H1 (cell line): ENCODE measurements at regions not wholly inside any gene's neighbourhood (a gene's known extent, or its start where the extent isn't known, plus 50 kb on each side); places are given as distances from the start of the nearest gene placed in this dataset.

ENCODE experiments used
- CTCF ChIA-PET: fragments of 300-600 bp; sonication (Branson Sonifier 250); formaldehyde crosslinking; loops from one replicate; lab custom pipeline; 2021; ENCODE audit not compliant: partially characterized antibody; lab: Charles Lee
- POLR2A ChIA-PET: fragments of 300-600 bp; sonication (Branson Sonifier 250); formaldehyde crosslinking; loops from one replicate; lab custom pipeline; 2021; ENCODE audit warnings: inconsistent platforms; ENCODE audit not compliant: partially characterized antibody; lab: Charles Lee
- DNase-seq, 2 experiments: peaks; one replicate each; pipeline versions ENCODE4 v3.0.0 to v3.0.0-alpha.2; 2010 to 2022; ENCODE audit warnings: low spot score in 2 of 2, low read depth in 1 of 2, mixed read lengths in 1 of 2
- FAIRE-seq: peaks from 2 replicates; lab custom pipeline; 2011; peaks lifted over from hg19 to GRCh38; lab: Jason Lieb, UNC
- H2AFZ ChIP-seq: 2 replicates; pipeline ENCODE4 v1.8.1; 2012; ENCODE audit warnings: low read length, inconsistent platforms
- H2AK5ac ChIP-seq: 2 replicates; pipeline ENCODE4 v1.6.1; 2013; ENCODE audit warnings: low read depth, low read length
- H2BK120ac ChIP-seq: replicated peaks from 2 replicates; pipeline ENCODE3; 2013; ENCODE audit warnings: low read depth, low read length, inconsistent platforms
- H2BK12ac ChIP-seq: 2 replicates; pipeline ENCODE4 v1.6.1; 2013; ENCODE audit warnings: low read depth, low read length
- H2BK15ac ChIP-seq: 2 replicates; pipeline ENCODE4 v1.6.1; 2013; ENCODE audit warnings: low read length
- H2BK20ac ChIP-seq: 2 replicates; pipeline ENCODE4 v1.6.1; 2013; ENCODE audit warnings: low read length
- H2BK5ac ChIP-seq: 2 replicates; pipeline ENCODE4 v1.6.1; 2013; ENCODE audit warnings: low read depth, low read length
- H3K14ac ChIP-seq: 2 replicates; pipeline ENCODE4 v1.6.1; 2013; ENCODE audit warnings: inconsistent platforms; ENCODE audit not compliant: insufficient read length
- H3K18ac ChIP-seq: 2 replicates; pipeline ENCODE4 v1.6.1; 2013; ENCODE audit warnings: low read length; ENCODE audit errors: extremely low read depth
- H3K23ac ChIP-seq: 2 replicates; pipeline ENCODE4 v1.6.1; 2013; ENCODE audit warnings: inconsistent platforms; ENCODE audit not compliant: insufficient read length
- H3K23me2 ChIP-seq: 2 replicates; pipeline ENCODE4 v1.6.1; 2013; ENCODE audit warnings: low read depth, low read length
- H3K27ac ChIP-seq: 2 replicates; pipeline ENCODE4 v1.6.1; 2011; ENCODE audit warnings: low read depth, low read length, inconsistent platforms
- H3K27me3 ChIP-seq, 4 experiments: replicated peaks in 1 of 4; 1 replicate in 1 of 4; 2 replicates in 3 of 4; pipeline versions ENCODE4 v1.6.1 to v1.8.1; 2011 to 2013; ENCODE audit warnings: low read length in 3 of 4, mild to moderate bottlenecking in 3 of 4, inconsistent platforms in 2 of 4, mixed read lengths in 2 of 4, moderate library complexity in 1 of 4; ENCODE audit not compliant: control insufficient read depth in 3 of 4, insufficient read depth in 3 of 4; ENCODE audit errors: extremely low read depth in 1 of 4
- H3K36me3 ChIP-seq, 4 experiments: 2 replicates each; pipeline versions ENCODE4 v1.6.1 to v1.8.1; 2011 to 2013; ENCODE audit warnings: mild to moderate bottlenecking in 4 of 4, low read length in 3 of 4, moderate library complexity in 2 of 4, control low read depth in 1 of 4, inconsistent platforms in 1 of 4; ENCODE audit not compliant: insufficient read depth in 4 of 4, control insufficient read depth in 2 of 4
- H3K4ac ChIP-seq: replicated peaks from 2 replicates; pipeline ENCODE3; 2013; ENCODE audit warnings: low read length, low read depth, mixed read lengths, inconsistent platforms; ENCODE audit not compliant: insufficient read length
- H3K4me1 ChIP-seq, 4 experiments: replicated peaks in 1 of 4; 1 replicate in 1 of 4; 2 replicates in 3 of 4; pipeline versions ENCODE4 v1.6.1 to v1.8.1; 2011 to 2013; ENCODE audit warnings: low read length in 3 of 4, inconsistent platforms in 2 of 4, mixed read lengths in 1 of 4; ENCODE audit not compliant: insufficient read depth in 4 of 4, control insufficient read depth in 3 of 4
- H3K4me2 ChIP-seq, 2 experiments: 2 replicates each; pipeline versions ENCODE4 v1.6.1 to v1.8.1; 2011 to 2013; ENCODE audit warnings: low read depth in 2 of 2, low read length in 2 of 2, control low read depth in 1 of 2, inconsistent platforms in 1 of 2, mild to moderate bottlenecking in 1 of 2; ENCODE audit not compliant: insufficient read depth in 1 of 2
- H3K4me3 ChIP-seq, 4 experiments: fragments of 200-600, 300-600 bp in 1 of 4; sonication (generic), shearing (Covaris generic), sonication (Bioruptor Twin) in 1 of 4; 2 replicates each; pipeline versions ENCODE4 v1.5.1 to v1.8.1; 2011 to 2016; ENCODE audit warnings: low read length in 4 of 4, low read depth in 3 of 4, control low read depth in 2 of 4, inconsistent platforms in 2 of 4, mild to moderate bottlenecking in 2 of 4, mixed read lengths in 1 of 4, moderate library complexity in 1 of 4; ENCODE audit not compliant: insufficient read depth in 2 of 4; ENCODE audit errors: extremely low read depth in 1 of 4
- H3K56ac ChIP-seq: replicated peaks from 2 replicates; pipeline ENCODE3; 2013; ENCODE audit warnings: low read depth, mild to moderate bottlenecking, mixed read lengths, low read length, inconsistent platforms; ENCODE audit not compliant: insufficient read length
- H3K79me1 ChIP-seq: 2 replicates; pipeline ENCODE4 v1.6.1; 2013; ENCODE audit warnings: low read depth, low read length, control low read depth
- H3K79me2 ChIP-seq, 2 experiments: 2 replicates each; pipeline versions ENCODE4 v1.6.1 to v1.8.1; 2012 to 2013; ENCODE audit warnings: low read length in 2 of 2, mild to moderate bottlenecking in 2 of 2, inconsistent platforms in 1 of 2; ENCODE audit not compliant: insufficient read depth in 2 of 2, control insufficient read depth in 1 of 2
- H3K9ac ChIP-seq, 4 experiments: replicated peaks in 1 of 4; 1 replicate in 1 of 4; 2 replicates in 3 of 4; pipeline versions ENCODE4 v1.6.1 to v1.8.1; 2011 to 2013; ENCODE audit warnings: low read depth in 3 of 4, low read length in 3 of 4, control low read depth in 2 of 4, mild to moderate bottlenecking in 2 of 4, moderate library complexity in 2 of 4, inconsistent platforms in 1 of 4; ENCODE audit errors: extremely low read depth in 1 of 4
- H3K9me3 ChIP-seq, 2 experiments: 2 replicates each; pipeline versions ENCODE4 v1.6.1 to v1.8.1; 2012 to 2013; ENCODE audit warnings: mild to moderate bottlenecking in 2 of 2, moderate library complexity in 2 of 2, control low read depth in 1 of 2, inconsistent platforms in 1 of 2, low read depth in 1 of 2, low read length in 1 of 2, mixed read lengths in 1 of 2; ENCODE audit not compliant: insufficient read depth in 2 of 2
- H4K20me1 ChIP-seq, 2 experiments: replicated peaks in 1 of 2; 2 replicates each; pipeline versions ENCODE3 to v1.8.1; 2011 to 2013; ENCODE audit warnings: inconsistent platforms in 2 of 2, low read length in 2 of 2, mild to moderate bottlenecking in 1 of 2; ENCODE audit not compliant: insufficient read depth in 2 of 2, control insufficient read depth in 1 of 2
- H4K5ac ChIP-seq: 2 replicates; pipeline ENCODE4 v1.6.1; 2013; ENCODE audit warnings: low read length, low read depth, mixed read lengths, inconsistent platforms; ENCODE audit not compliant: insufficient read length
- H4K8ac ChIP-seq: 2 replicates; pipeline ENCODE4 v1.8.0; 2013; ENCODE audit warnings: mild to moderate bottlenecking, moderate library complexity, low read length, inconsistent platforms; ENCODE audit not compliant: insufficient read depth; ENCODE audit errors: extremely low read depth
- H4K91ac ChIP-seq: replicated peaks from 2 replicates; pipeline ENCODE3; 2013; ENCODE audit warnings: low read length, mixed read lengths, inconsistent platforms; ENCODE audit not compliant: insufficient read length
- BRCA1 ChIP-seq: IDR thresholded peaks from 2 replicates; pipeline ENCODE4 v1.6.1; 2012; ENCODE audit warnings: low read depth, low read length, improper control_type of control experiment
- CREB1 ChIP-seq: IDR thresholded peaks from 2 replicates; pipeline ENCODE4 v1.6.1; 2012; ENCODE audit warnings: inconsistent platforms
- EGR1 ChIP-seq: IDR thresholded peaks from 2 replicates; pipeline ENCODE4 v1.6.1; 2011; ENCODE audit warnings: low read depth, low read length, borderline replicate concordance
- GTF2F1 ChIP-seq: IDR thresholded peaks from 2 replicates; pipeline ENCODE4 v1.6.1; 2012; ENCODE audit warnings: low read depth, low read length, improper control_type of control experiment, borderline replicate concordance
- JUN ChIP-seq: IDR thresholded peaks from 2 replicates; pipeline ENCODE4 v1.6.1; 2011; ENCODE audit warnings: low read depth, mild to moderate bottlenecking, improper control_type of control experiment, low read length
- KDM4A ChIP-seq: IDR thresholded peaks from one replicate; pipeline ENCODE4 v1.7.1; 2012; ENCODE audit warnings: low read depth, mild to moderate bottlenecking, moderate library complexity, low read length, inconsistent platforms; ENCODE audit not compliant: severe bottlenecking
- NANOG ChIP-seq: IDR thresholded peaks from 2 replicates; pipeline ENCODE4 v1.6.1; 2011; ENCODE audit warnings: low read length, low read depth, mild to moderate bottlenecking, inconsistent platforms; ENCODE audit not compliant: insufficient read depth, poor library complexity, severe bottlenecking
- SIN3A ChIP-seq, 2 experiments: IDR thresholded peaks in 1 of 2; conservative IDR thresholded peaks in 1 of 2; 2 replicates each; pipeline ENCODE4 v1.6.1; 2011 to 2012; ENCODE audit warnings: low read length in 2 of 2, improper control_type of control experiment in 1 of 2, low read depth in 1 of 2, mild to moderate bottlenecking in 1 of 2
- SP2 ChIP-seq: IDR thresholded peaks from 2 replicates; pipeline ENCODE4 v1.6.1; 2012; ENCODE audit warnings: mild to moderate bottlenecking, low read length, inconsistent platforms
- SUZ12 ChIP-seq: fragments of 200-600 bp; sonication (generic); IDR thresholded peaks from 2 replicates; pipeline ENCODE4 v1.6.1; 2012; ENCODE audit warnings: mild to moderate bottlenecking, inconsistent platforms, low read length, moderate library complexity, mixed read lengths
- TBP ChIP-seq: IDR thresholded peaks from 2 replicates; pipeline ENCODE4 v1.6.1; 2011; ENCODE audit warnings: low read depth, low read length, improper control_type of control experiment
- YY1 ChIP-seq: IDR thresholded peaks from 2 replicates; pipeline ENCODE4 v1.6.1; 2011; ENCODE audit warnings: low read depth, mild to moderate bottlenecking, low read length
- WGBS, 2 experiments: shearing (Covaris generic) in 1 of 2; methylation state at CpG; one replicate each; pipeline versions ENCODE4 v1.1.6 to v1.1.7; 2013 to 2015; ENCODE audit warnings: low lambda C conversion rate in 2 of 2, mixed read lengths in 2 of 2, inconsistent platforms in 1 of 2, low coverage in 1 of 2, missing lambda C conversion rate in 1 of 2; ENCODE audit not compliant: insufficient replicate concordance in 2 of 2, insufficient coverage in 1 of 2, insufficient read length in 1 of 2; ENCODE audit errors: extremely low coverage in 1 of 2, missing lambda C conversion rate in 1 of 2; 5-methylcytosine and 5-hydroxymethylcytosine counted together
- TF ChIP-seq, protein P1 (sequence below), 3 experiments: IDR thresholded peaks; 1 replicate in 2 of 3; 2 replicates in 1 of 3; pipeline versions ENCODE4 v1.5.1 to v1.6.1; 2011; ENCODE audit warnings: low read length in 3 of 3, mild to moderate bottlenecking in 3 of 3, inconsistent platforms in 2 of 3, low read depth in 1 of 3, moderate library complexity in 1 of 3; ENCODE audit not compliant: insufficient read depth in 1 of 3; ENCODE audit errors: control extremely low read depth in 1 of 3

- H4K5ac ChIP-seq, result no peak overlapping the region
- H3K4me1 ChIP-seq, result peaks cover 0 to 3% (median 3%) of the 10 kb centered on the region in 4 experiments; a peak in 3 of 7 replicates
- no peak overlapping the region for H3K23ac ChIP-seq
- no peak overlapping the region for H3K4me3 ChIP-seq
- H2BK120ac ChIP-seq, result no peak overlapping the region
- no peak overlapping the region for H4K91ac ChIP-seq
- no peak overlapping the region for H4K8ac ChIP-seq
- no peak overlapping the region for H2BK12ac ChIP-seq
- FAIRE-seq (no peak), DNase-seq (no peak)
- H3K18ac ChIP-seq, result no peak overlapping the region
- H2BK15ac ChIP-seq, result no peak overlapping the region
- no peaks in the 10 kb centered on the region for H4K20me1 ChIP-seq
- no peak overlapping the region for H2BK5ac ChIP-seq
- WGBS, 2 experiments, result 95% methylated on average over 4 of the region's 4 CpGs; no CpG with 5 or more reads in 1 of the 2 experiments
- ChIA-PET POLR2A (no interaction called here), CTCF (interaction anchor here (0.6 to 2.6 kb wide), 8 partner anchors 9 to 1173 kb away, joined by 3 to 10 read pairs (median 4); no protein-coding TSS in a partner anchor)
- H3K9me3 ChIP-seq, result no peaks in the 10 kb centered on the region
- no peak overlapping the region for H2AK5ac ChIP-seq
- no peak overlapping the region for H3K56ac ChIP-seq
- H3K23me2 ChIP-seq, result no peaks in the 10 kb centered on the region
- H3K14ac ChIP-seq, result no peak overlapping the region
- no peak overlapping the region for H2AFZ ChIP-seq
- no peak overlapping the region for H2BK20ac ChIP-seq
- no peaks in the 10 kb centered on the region for H3K27me3 ChIP-seq
- H3K9ac ChIP-seq, result peak overlapping the region in 1 of 4 experiments; percentile 34; a peak in 1 of 7 replicates
- no peak overlapping the region for H3K4me2 ChIP-seq
- no peaks in the 10 kb centered on the region for H3K79me1 ChIP-seq
- no peak overlapping the region for H3K27ac ChIP-seq
- no peak overlapping the region for H3K4ac ChIP-seq
- no peaks in the 10 kb centered on the region for H3K36me3 ChIP-seq
- no peaks in the 10 kb centered on the region for H3K79me2 ChIP-seq
- TF ChIP-seq SP2 (no peak), TBP (no peak), EGR1 (no peak), KDM4A (no peak), GTF2F1 (no peak), JUN (no peak), YY1 (no peak), SIN3A (conservative IDR thresholded peaks at IDR 0.05 in 1 of 2, IDR thresholded peaks at IDR 0.05 in 1 of 2; ENCODE audit: low read depth in 1 of 2, low read length in 2 of 2) (no peak), CREB1 (no peak), BRCA1 (no peak), SUZ12 (no peak), NANOG (no peak)
- TF ChIP-seq, protein P1, sequence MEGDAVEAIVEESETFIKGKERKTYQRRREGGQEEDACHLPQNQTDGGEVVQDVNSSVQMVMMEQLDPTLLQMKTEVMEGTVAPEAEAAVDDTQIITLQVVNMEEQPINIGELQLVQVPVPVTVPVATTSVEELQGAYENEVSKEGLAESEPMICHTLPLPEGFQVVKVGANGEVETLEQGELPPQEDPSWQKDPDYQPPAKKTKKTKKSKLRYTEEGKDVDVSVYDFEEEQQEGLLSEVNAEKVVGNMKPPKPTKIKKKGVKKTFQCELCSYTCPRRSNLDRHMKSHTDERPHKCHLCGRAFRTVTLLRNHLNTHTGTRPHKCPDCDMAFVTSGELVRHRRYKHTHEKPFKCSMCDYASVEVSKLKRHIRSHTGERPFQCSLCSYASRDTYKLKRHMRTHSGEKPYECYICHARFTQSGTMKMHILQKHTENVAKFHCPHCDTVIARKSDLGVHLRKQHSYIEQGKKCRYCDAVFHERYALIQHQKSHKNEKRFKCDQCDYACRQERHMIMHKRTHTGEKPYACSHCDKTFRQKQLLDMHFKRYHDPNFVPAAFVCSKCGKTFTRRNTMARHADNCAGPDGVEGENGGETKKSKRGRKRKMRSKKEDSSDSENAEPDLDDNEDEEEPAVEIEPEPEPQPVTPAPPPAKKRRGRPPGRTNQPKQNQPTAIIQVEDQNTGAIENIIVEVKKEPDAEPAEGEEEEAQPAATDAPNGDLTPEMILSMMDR (IDR thresholded peaks at IDR 0.05; ENCODE audit: control extremely low read depth in 1 of 3, insufficient read depth in 1 of 3, low read depth in 1 of 3, low read length in 3 of 3), result no peak
These were observed 175.8 kb upstream of the ATP11B start for GRCh38 chr3:182617500-182617899.
